Chondrocyte (in vitro differentiated cells): ENCODE measurements at regions not wholly inside any gene's neighbourhood (a gene's known extent, or its start where the extent isn't known, plus 50 kb on each side); places are given as distances from the start of the nearest gene placed in this dataset.

ENCODE experiments used
- DNase-seq: peaks from one replicate; pipeline ENCODE4 v3.0.0; 2021; ENCODE audit warnings: mixed read lengths, low spot score
- H3K27ac Mint-ChIP-seq: one replicate; pipeline ENCODE4 v1.8.0; 2021; ENCODE audit warnings: mild to moderate bottlenecking, moderate library complexity, mixed read lengths; ENCODE audit not compliant: unreplicated experiment
- H3K27me3 Mint-ChIP-seq: 2 replicates; pipeline ENCODE4 v1.8.0; 2021; ENCODE audit warnings: low read depth, mixed read lengths
- H3K36me3 Mint-ChIP-seq: 2 replicates; pipeline ENCODE4 v1.8.0; 2021; ENCODE audit warnings: low read depth, mixed read lengths
- H3K4me1 Mint-ChIP-seq: 2 replicates; pipeline ENCODE4 v1.8.0; 2021; ENCODE audit warnings: low read depth, mild to moderate bottlenecking, mixed read lengths
- H3K4me3 Mint-ChIP-seq: one replicate; pipeline ENCODE4 v1.8.0; 2021; ENCODE audit warnings: mild to moderate bottlenecking, moderate library complexity, mixed read lengths; ENCODE audit not compliant: unreplicated experiment
- H3K9me3 Mint-ChIP-seq: 2 replicates; pipeline ENCODE4 v1.8.0; 2021; ENCODE audit warnings: low read depth, mixed read lengths
- TF ChIP-seq, protein P1 (sequence below): fragments of 200-600 bp; sonication (generic); IDR thresholded peaks from 2 replicates; pipeline ENCODE4 v1.5.0; 2021; ENCODE audit warnings: antibody characterized with exemption, mild to moderate bottlenecking, moderate library complexity

DNA sequence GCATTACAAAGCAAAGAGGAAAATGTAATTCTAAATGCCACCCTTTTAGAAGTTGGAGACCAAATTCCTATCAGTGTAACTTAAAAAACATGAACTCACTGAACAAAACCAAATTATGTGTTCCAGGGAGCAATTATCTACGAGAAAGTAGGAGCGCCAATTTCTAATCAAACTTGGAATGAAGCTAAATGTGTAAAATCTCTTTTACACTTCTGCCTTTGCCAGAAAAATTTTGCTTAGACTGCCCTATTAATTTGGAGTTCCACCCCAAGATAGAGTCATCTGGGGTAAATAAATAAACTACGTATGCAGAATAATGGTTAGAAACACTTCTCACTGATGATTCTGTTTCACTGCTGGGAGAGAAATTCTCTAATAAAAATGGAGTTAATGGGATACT is 825.6 kb downstream of the MTRR start:
- peaks cover 10% of the 10 kb centered on the region for H3K4me1 Mint-ChIP-seq
- TF ChIP-seq, protein P1, sequence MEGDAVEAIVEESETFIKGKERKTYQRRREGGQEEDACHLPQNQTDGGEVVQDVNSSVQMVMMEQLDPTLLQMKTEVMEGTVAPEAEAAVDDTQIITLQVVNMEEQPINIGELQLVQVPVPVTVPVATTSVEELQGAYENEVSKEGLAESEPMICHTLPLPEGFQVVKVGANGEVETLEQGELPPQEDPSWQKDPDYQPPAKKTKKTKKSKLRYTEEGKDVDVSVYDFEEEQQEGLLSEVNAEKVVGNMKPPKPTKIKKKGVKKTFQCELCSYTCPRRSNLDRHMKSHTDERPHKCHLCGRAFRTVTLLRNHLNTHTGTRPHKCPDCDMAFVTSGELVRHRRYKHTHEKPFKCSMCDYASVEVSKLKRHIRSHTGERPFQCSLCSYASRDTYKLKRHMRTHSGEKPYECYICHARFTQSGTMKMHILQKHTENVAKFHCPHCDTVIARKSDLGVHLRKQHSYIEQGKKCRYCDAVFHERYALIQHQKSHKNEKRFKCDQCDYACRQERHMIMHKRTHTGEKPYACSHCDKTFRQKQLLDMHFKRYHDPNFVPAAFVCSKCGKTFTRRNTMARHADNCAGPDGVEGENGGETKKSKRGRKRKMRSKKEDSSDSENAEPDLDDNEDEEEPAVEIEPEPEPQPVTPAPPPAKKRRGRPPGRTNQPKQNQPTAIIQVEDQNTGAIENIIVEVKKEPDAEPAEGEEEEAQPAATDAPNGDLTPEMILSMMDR: no peak

DNA sequence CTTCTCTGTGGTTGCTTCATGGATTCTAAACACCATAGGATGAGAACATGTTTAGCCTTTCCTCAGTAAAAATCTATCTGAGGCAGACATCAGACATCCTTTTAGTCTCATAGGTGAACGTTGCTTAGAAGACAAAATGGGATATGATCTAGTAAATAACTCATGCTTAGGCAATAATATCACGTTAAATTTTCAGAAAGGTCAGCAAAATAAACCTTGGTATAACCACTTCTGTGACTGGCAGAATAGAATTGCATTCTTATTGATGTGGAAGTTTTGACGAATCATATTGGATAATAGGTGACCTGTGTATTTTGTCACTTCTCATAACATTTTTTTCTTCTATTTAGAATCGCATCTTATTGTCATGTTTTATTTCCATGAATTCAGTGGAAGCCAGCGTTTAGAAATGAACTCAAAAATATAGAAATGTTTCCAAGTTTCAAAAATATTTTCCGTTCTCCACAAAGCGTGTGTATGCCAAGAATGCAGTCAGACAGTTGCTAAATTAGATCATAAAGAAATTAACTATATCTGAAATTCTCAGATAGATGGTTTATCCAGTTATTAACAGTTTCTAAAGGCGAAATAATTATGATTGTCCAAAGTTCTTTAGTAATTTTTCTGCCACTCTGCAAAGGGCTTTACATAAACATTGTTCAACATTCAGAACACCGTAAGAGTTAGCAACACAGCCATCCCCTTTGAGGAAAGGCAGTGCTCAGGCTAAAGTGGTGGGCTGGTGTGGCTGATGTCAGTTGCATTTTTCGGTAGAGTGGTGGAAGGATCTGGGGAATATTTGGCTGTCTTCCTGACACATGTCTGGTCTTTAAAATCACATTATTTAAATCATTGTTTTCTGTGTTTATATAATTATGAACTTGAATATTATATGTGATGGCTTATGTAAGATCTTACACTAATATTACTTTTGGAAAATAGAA is 827.2 kb downstream of the MTRR start:
- H3K4me3 Mint-ChIP-seq: no peak overlapping the region
- DNase-seq: no peak
- H3K36me3 Mint-ChIP-seq: no peaks in the 10 kb centered on the region
- H3K27ac Mint-ChIP-seq: no peak overlapping the region
- TF ChIP-seq, protein P1: no peak
- H3K4me1 Mint-ChIP-seq: peaks cover 10% of the 10 kb centered on the region
- no peaks in the 10 kb centered on the region for H3K27me3 Mint-ChIP-seq
- no peaks in the 10 kb centered on the region for H3K9me3 Mint-ChIP-seq

More for the DNA sequence above, 825.6 kb downstream of the MTRR start:
- DNase-seq: no peak
- no peak overlapping the region for H3K4me3 Mint-ChIP-seq
- H3K36me3 Mint-ChIP-seq: no peaks in the 10 kb centered on the region
- no peaks in the 10 kb centered on the region for H3K9me3 Mint-ChIP-seq
- H3K27me3 Mint-ChIP-seq: no peaks in the 10 kb centered on the region
- H3K27ac Mint-ChIP-seq: no peak overlapping the region

DNA sequence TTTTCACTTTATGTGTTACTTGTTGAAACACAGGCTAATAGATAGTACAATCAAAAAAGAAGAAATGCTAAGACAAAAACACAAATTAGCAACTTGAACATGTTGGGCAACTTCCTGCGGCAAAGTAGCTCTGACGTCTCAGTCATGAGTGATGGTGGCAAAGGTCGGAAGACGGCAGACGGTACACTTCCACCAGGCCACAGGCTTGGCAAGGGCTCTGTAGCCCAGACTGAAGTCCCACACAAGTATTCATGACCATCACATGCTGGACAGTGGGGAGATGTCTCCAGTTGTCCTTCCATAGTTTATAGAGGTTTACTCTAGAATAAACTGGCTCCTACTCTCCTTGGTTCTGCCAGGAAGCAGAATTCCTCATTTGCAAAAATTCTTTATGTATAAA is 831.3 kb downstream of the MTRR start:
- Mint-ChIP-seq H3K27me3 (no peaks in the 10 kb centered on the region), H3K36me3 (no peaks in the 10 kb centered on the region), H3K4me1 (peaks cover 10% of the 10 kb centered on the region), H3K27ac (no peak overlapping the region), H3K9me3 (no peaks in the 10 kb centered on the region), H3K4me3 (no peak overlapping the region)
- DNase-seq: no peak
- TF ChIP-seq, protein P1: no peak

DNA sequence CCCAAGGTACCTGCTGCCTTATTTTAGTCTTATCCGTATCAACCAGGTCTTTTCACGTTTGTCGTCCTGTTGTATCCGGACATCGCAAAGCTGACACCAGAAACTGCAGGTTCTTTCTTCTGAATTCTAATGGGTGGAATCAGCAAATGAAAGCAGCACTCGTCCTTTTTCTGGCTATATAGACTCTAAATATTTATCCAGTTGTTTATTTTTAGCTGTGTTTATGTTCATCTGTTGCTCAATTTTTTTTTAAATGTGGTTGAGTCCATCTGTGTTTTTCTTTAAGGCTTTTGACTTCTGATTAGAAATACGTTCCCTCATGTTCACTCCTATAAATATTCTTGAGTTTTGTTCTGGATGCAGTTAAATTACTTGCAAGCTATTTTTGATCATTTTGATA is 831.7 kb downstream of the MTRR start:
- H3K27me3 Mint-ChIP-seq: no peaks in the 10 kb centered on the region
- TF ChIP-seq, protein P1: no peak
- no peak overlapping the region for H3K4me3 Mint-ChIP-seq
- H3K36me3 Mint-ChIP-seq: no peaks in the 10 kb centered on the region
- peaks cover 9% of the 10 kb centered on the region for H3K4me1 Mint-ChIP-seq
- DNase-seq: no peak
- no peak overlapping the region for H3K27ac Mint-ChIP-seq
- H3K9me3 Mint-ChIP-seq: no peaks in the 10 kb centered on the region

DNA sequence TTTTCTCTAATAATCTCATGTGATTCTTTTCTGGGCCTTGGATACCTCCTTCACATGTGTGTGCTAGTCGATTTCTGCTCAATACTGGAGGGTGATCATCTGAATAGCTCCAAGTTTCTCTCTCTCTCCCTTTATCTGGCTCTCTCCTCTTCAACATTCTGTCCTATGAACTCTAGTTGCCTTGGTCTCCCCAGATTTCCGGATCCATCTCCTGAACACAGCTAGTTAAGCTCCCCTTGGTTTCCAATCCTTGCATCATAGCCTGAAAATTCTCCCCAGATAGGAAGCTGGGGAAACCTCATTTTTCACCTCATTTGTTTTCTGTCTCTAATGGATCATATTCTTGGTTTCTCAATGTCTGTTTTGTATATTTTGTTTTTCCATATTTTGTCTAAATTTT is 832.3 kb downstream of the MTRR start:
- TF ChIP-seq, protein P1: no peak
- Mint-ChIP-seq H3K27me3 (no peaks in the 10 kb centered on the region), H3K9me3 (no peaks in the 10 kb centered on the region), H3K4me1 (peaks cover 3% of the 10 kb centered on the region), H3K27ac (no peak overlapping the region), H3K36me3 (no peaks in the 10 kb centered on the region), H3K4me3 (no peak overlapping the region)
- no peak for DNase-seq
